OCI-LY1 (cell line): ENCODE measurements at regions not wholly inside any gene's neighbourhood (a gene's known extent, or its start where the extent isn't known, plus 50 kb on each side); places are given as distances from the start of the nearest gene placed in this dataset.

ENCODE experiments used
- H2AFZ ChIP-seq: fragments of 200-600 bp; sonication (generic), shearing (Covaris generic); 2 replicates; pipeline ENCODE4 v1.6.0; 2014; ENCODE audit warnings: antibody characterized with exemption, mild to moderate bottlenecking, low read length
- H3F3A ChIP-seq: fragments of 200-600 bp; sonication (generic), shearing (Covaris generic); 2 replicates; pipeline ENCODE4 v1.6.0; 2014; ENCODE audit warnings: mild to moderate bottlenecking, antibody characterized with exemption, low read length, moderate library complexity; ENCODE audit not compliant: insufficient read depth
- H3K27ac ChIP-seq: fragments of 200-600 bp; sonication (generic); 2 replicates; pipeline ENCODE4 v1.5.1; 2014; ENCODE audit warnings: low read length, mixed run types, mild to moderate bottlenecking, low read depth; ENCODE audit not compliant: poor library complexity, severe bottlenecking
- H3K27me3 ChIP-seq: fragments of 200-600 bp; sonication (generic); 2 replicates; pipeline ENCODE4 v1.6.0; 2014; ENCODE audit warnings: antibody characterized with exemption, mild to moderate bottlenecking, low read length, moderate library complexity; ENCODE audit not compliant: insufficient read depth
- H3K36me3 ChIP-seq: fragments of 200-600 bp; sonication (generic); 2 replicates; pipeline ENCODE4 v1.6.1; 2014; ENCODE audit warnings: mild to moderate bottlenecking, antibody characterized with exemption, low read length, moderate library complexity, mixed read lengths; ENCODE audit not compliant: insufficient read depth
- H3K4me1 ChIP-seq: fragments of 200-600 bp; sonication (generic); 2 replicates; pipeline ENCODE4 v1.5.1; 2014; ENCODE audit warnings: mild to moderate bottlenecking, low read length, moderate library complexity; ENCODE audit not compliant: insufficient read depth, severe bottlenecking
- H3K4me2 ChIP-seq: fragments of 200-600 bp; sonication (generic), shearing (Covaris generic); 2 replicates; pipeline ENCODE4 v1.6.1; 2014; ENCODE audit warnings: low read length
- H3K4me3 ChIP-seq: fragments of 200-600 bp; sonication (generic); 2 replicates; pipeline ENCODE4 v1.5.1; 2014; ENCODE audit warnings: low read length, low read depth, mild to moderate bottlenecking, mixed read lengths; ENCODE audit not compliant: poor library complexity, severe bottlenecking
- H3K79me2 ChIP-seq: fragments of 200-600 bp; shearing (Covaris generic); 2 replicates; pipeline ENCODE4 v1.6.1; 2016; ENCODE audit warnings: mixed run types, low read length, mixed read lengths; ENCODE audit not compliant: insufficient read depth
- H3K9ac ChIP-seq: fragments of 200-600 bp; sonication (generic), shearing (Covaris generic); 2 replicates; pipeline ENCODE4 v1.6.1; 2014; ENCODE audit warnings: mild to moderate bottlenecking, low read length, mixed read lengths
- H3K9me2 ChIP-seq: fragments of 200-600 bp; sonication (generic), shearing (Covaris generic); 2 replicates; pipeline ENCODE4 v1.6.1; 2014; ENCODE audit warnings: low read depth, mild to moderate bottlenecking, low read length, mixed read lengths
- H3K9me3 ChIP-seq: fragments of 200-600 bp; shearing (Covaris generic); 2 replicates; pipeline ENCODE4 v1.6.1; 2014; ENCODE audit warnings: low read length, mixed read lengths
- H4K20me1 ChIP-seq: fragments of 200-600 bp; sonication (generic), shearing (Covaris generic); 2 replicates; pipeline ENCODE4 v1.6.0; 2016; ENCODE audit warnings: mild to moderate bottlenecking, low read length; ENCODE audit not compliant: insufficient read depth
- EZH2 ChIP-seq: fragments of 200-600 bp; sonication (generic), shearing (Covaris generic); IDR thresholded peaks from 2 replicates; pipeline ENCODE4 v1.8.0; 2017; ENCODE audit warnings: borderline replicate concordance, mixed run types, mild to moderate bottlenecking, antibody characterized with exemption, low read length, moderate library complexity, mixed read lengths
- TF ChIP-seq, protein P1 (sequence below): fragments of 200-600 bp; sonication (generic), shearing (Covaris generic); IDR thresholded peaks from 2 replicates; pipeline ENCODE4 v1.5.1; 2017; ENCODE audit warnings: mild to moderate bottlenecking, antibody characterized with exemption, low read length, moderate library complexity, mixed read lengths

- no peak overlapping the region for H3K27ac ChIP-seq
- H3K79me2 ChIP-seq, result no peaks in the 10 kb centered on the region
- H3K36me3 ChIP-seq, result no peaks in the 10 kb centered on the region
- H3K9ac ChIP-seq, result no peak overlapping the region
- H3K4me3 ChIP-seq, result no peak overlapping the region
- H3F3A ChIP-seq, result no peaks in the 10 kb centered on the region
- H3K9me2 ChIP-seq, result no peaks in the 10 kb centered on the region
- no peaks in the 10 kb centered on the region for H3K4me1 ChIP-seq
- no peaks in the 10 kb centered on the region for H3K9me3 ChIP-seq
- H3K27me3 ChIP-seq, result no peaks in the 10 kb centered on the region
- no peak for TF ChIP-seq EZH2
- TF ChIP-seq, protein P1, sequence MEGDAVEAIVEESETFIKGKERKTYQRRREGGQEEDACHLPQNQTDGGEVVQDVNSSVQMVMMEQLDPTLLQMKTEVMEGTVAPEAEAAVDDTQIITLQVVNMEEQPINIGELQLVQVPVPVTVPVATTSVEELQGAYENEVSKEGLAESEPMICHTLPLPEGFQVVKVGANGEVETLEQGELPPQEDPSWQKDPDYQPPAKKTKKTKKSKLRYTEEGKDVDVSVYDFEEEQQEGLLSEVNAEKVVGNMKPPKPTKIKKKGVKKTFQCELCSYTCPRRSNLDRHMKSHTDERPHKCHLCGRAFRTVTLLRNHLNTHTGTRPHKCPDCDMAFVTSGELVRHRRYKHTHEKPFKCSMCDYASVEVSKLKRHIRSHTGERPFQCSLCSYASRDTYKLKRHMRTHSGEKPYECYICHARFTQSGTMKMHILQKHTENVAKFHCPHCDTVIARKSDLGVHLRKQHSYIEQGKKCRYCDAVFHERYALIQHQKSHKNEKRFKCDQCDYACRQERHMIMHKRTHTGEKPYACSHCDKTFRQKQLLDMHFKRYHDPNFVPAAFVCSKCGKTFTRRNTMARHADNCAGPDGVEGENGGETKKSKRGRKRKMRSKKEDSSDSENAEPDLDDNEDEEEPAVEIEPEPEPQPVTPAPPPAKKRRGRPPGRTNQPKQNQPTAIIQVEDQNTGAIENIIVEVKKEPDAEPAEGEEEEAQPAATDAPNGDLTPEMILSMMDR, result no peak
- H3K4me2 ChIP-seq, result no peak overlapping the region
- H4K20me1 ChIP-seq, result no peaks in the 10 kb centered on the region
- H2AFZ ChIP-seq, result no peak overlapping the region
Observed at GRCh38 chr5:99129768-99130501, 201.1 kb upstream of the CHD1 start.

- Histone ChIP-seq H3K9me2 (no peaks in the 10 kb centered on the region), H3K4me2 (no peak overlapping the region), H3K4me3 (no peak overlapping the region), H3K9me3 (no peaks in the 10 kb centered on the region), H3K36me3 (no peaks in the 10 kb centered on the region), H2AFZ (no peak overlapping the region), H3K9ac (no peak overlapping the region), H3F3A (no peaks in the 10 kb centered on the region), H3K27ac (no peak overlapping the region), H3K4me1 (no peaks in the 10 kb centered on the region), H3K27me3 (no peaks in the 10 kb centered on the region), H3K79me2 (no peaks in the 10 kb centered on the region), H4K20me1 (no peaks in the 10 kb centered on the region)
- TF ChIP-seq, protein P1, result no peak
- no peak for TF ChIP-seq EZH2
Observed at GRCh38 chr5:99122976-99123375, 194.2 kb upstream of the CHD1 start.

DNA sequence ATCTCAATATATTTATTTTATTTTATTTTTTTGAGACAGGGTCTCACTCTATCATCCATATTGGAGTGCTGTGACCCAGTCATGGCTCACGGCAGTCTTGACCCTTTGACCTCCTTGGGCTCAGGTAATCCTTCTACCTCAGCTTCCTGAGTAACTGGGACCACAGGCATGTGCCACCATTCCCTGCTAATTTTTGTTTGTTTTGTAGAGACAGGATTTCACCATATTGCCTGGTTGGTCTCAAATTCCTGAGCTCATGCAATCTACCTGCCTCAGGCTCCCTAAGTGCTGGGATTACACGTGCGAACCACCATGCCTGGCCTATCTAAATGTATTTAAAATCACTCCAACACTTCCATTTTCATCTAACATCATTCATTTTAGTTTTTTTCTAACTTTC, 190.5 kb upstream of the CHD1 start:
- no peaks in the 10 kb centered on the region for H3K4me1 ChIP-seq
- H3K79me2 ChIP-seq, result no peaks in the 10 kb centered on the region
- H3K9ac ChIP-seq, result no peak overlapping the region
- H3K36me3 ChIP-seq, result no peaks in the 10 kb centered on the region
- no peaks in the 10 kb centered on the region for H3K27me3 ChIP-seq
- H2AFZ ChIP-seq, result no peak overlapping the region
- no peaks in the 10 kb centered on the region for H4K20me1 ChIP-seq
- no peak overlapping the region for H3K4me2 ChIP-seq
- no peaks in the 10 kb centered on the region for H3K9me2 ChIP-seq
- no peaks in the 10 kb centered on the region for H3F3A ChIP-seq
- no peak overlapping the region for H3K4me3 ChIP-seq
- H3K27ac ChIP-seq, result no peak overlapping the region
- no peaks in the 10 kb centered on the region for H3K9me3 ChIP-seq
- TF ChIP-seq, protein P1, result no peak
- TF ChIP-seq EZH2, result no peak
